GM12892 (cell line): ENCODE measurements at regions not wholly inside any gene's neighbourhood (a gene's known extent, or its start where the extent isn't known, plus 50 kb on each side); places are given as distances from the start of the nearest gene placed in this dataset.

Experiments
- POLR2A ChIP-seq: IDR thresholded peaks from 2 replicates; pipeline ENCODE4 v1.6.1; 2011; ENCODE audit warnings: low read depth, low read length, control low read depth
- POLR2AphosphoS5 ChIP-seq: IDR thresholded peaks from 2 replicates; pipeline ENCODE4 v1.6.1; 2011; ENCODE audit warnings: low read depth, low read length, control low read depth
- TAF1 ChIP-seq: IDR thresholded peaks from 2 replicates; pipeline ENCODE4 v1.6.1; 2011; ENCODE audit warnings: low read depth, mild to moderate bottlenecking, control low read depth, low read length, borderline replicate concordance

- no peak for TF ChIP-seq POLR2A
- TF ChIP-seq POLR2AphosphoS5: no peak
- no peak for TF ChIP-seq TAF1
Measured at GRCh38 chr11:116637766-116638165, 135.0 kb downstream of the BUD13 start.
